ENCODE measurements at regions not wholly inside any gene's neighbourhood (a gene's known extent, or its start where the extent isn't known, plus 50 kb on each side); places are given as distances from the start of the nearest gene placed in this dataset.

GRCh38 chr4:170413951-170414350, 324.2 kb upstream of the AADAT start:
- Histone ChIP-seq H2AFZ (ENCODE audit: low read length) (no peak overlapping the region), H3K36me3 (ENCODE audit: low read depth, low read length) (no peaks in the 10 kb centered on the region), H3K9me3 (ENCODE audit: low read length) (no peaks in the 10 kb centered on the region), H4K20me1 (ENCODE audit: low read length) (no peaks in the 10 kb centered on the region), H3F3A (ENCODE audit: low read length, unreplicated experiment) (no peaks in the 10 kb centered on the region), H3K27me3 (ENCODE audit: low read length) (no peaks in the 10 kb centered on the region), H3K4me3 (ENCODE audit: low read length) (no peak overlapping the region), H3K79me2 (ENCODE audit: low read length) (no peaks in the 10 kb centered on the region), H3K4me1 (ENCODE audit: insufficient read depth, low read length) (peaks cover 13% of the 10 kb centered on the region; the same call in 1 of the 2 replicates), H3K9me2 (replicated peaks; ENCODE audit: low read length) (no peaks in the 10 kb centered on the region), H3K27ac (ENCODE audit: low read length) (no peak overlapping the region), H3K9ac (ENCODE audit: low read length) (no peak overlapping the region), H3K4me2 (ENCODE audit: low read length) (no peak overlapping the region)
- POLR2A ChIA-PET (ENCODE audit: unreplicated experiment) = no interaction called here
- no peak for ATAC-seq
- DNase-seq = no peak
- CTCF ChIA-PET = no interaction called here
- TF ChIP-seq EZH2 (IDR thresholded peaks at IDR 0.05; ENCODE audit: low read length, unreplicated experiment) (no peak), EZH2phosphoT487 (IDR thresholded peaks at IDR 0.05; ENCODE audit: borderline replicate concordance, low read length) (no peak)
- TF ChIP-seq, protein P1, sequence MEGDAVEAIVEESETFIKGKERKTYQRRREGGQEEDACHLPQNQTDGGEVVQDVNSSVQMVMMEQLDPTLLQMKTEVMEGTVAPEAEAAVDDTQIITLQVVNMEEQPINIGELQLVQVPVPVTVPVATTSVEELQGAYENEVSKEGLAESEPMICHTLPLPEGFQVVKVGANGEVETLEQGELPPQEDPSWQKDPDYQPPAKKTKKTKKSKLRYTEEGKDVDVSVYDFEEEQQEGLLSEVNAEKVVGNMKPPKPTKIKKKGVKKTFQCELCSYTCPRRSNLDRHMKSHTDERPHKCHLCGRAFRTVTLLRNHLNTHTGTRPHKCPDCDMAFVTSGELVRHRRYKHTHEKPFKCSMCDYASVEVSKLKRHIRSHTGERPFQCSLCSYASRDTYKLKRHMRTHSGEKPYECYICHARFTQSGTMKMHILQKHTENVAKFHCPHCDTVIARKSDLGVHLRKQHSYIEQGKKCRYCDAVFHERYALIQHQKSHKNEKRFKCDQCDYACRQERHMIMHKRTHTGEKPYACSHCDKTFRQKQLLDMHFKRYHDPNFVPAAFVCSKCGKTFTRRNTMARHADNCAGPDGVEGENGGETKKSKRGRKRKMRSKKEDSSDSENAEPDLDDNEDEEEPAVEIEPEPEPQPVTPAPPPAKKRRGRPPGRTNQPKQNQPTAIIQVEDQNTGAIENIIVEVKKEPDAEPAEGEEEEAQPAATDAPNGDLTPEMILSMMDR (conservative IDR thresholded peaks at IDR 0.05; ENCODE audit: low read depth, low read length) = no peak
- no TSS peak for BruUV-seq (replicated peaks)
- intact Hi-C loops (cut with micrococcal nuclease) = no loop called here

DNA sequence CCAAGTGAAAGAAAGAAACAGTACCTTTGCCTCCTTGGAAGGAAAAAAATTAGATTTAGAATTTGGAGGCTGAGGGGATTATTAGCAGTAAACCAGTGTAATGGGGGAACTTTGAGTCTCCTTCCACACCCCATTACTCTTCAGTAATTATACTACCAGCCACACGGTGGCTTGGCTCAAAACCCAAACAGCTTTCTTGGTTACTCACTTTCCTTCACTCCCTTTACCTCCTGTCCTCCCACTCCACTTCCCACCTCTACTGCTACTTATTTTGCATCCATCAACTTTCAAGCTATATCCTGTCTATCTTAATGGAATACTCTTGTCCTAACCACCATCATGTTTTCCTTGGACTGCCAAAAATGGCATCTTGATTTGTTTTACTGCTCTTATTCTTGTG, 310.6 kb upstream of the AADAT start:
- no peak overlapping the region for H3K9ac ChIP-seq (ENCODE audit: low read length)
- H3K79me2 ChIP-seq (ENCODE audit: low read length) = no peaks in the 10 kb centered on the region
- H3K4me3 ChIP-seq (ENCODE audit: low read length) = no peak overlapping the region
- H3K27ac ChIP-seq (ENCODE audit: low read length) = peak overlapping the region; percentile 68
- TF ChIP-seq EZH2 (IDR thresholded peaks at IDR 0.05; ENCODE audit: low read length, unreplicated experiment) = no peak
- TF ChIP-seq, protein P1 (conservative IDR thresholded peaks at IDR 0.05; ENCODE audit: low read depth, low read length) = 0 out of 2 replicates have a peak, but pooled peaks have one; percentile 31
- peak; percentile 19 for DNase-seq
- H3K9me3 ChIP-seq (ENCODE audit: low read length) = no peaks in the 10 kb centered on the region
- ChIA-PET POLR2A (ENCODE audit: unreplicated experiment) (no interaction called here), CTCF (no interaction called here)
- no peaks in the 10 kb centered on the region for H3K27me3 ChIP-seq (ENCODE audit: low read length)
- peaks cover 26% of the 10 kb centered on the region for H3K4me1 ChIP-seq (ENCODE audit: insufficient read depth, low read length)
- no peaks in the 10 kb centered on the region for H3F3A ChIP-seq (ENCODE audit: low read length, unreplicated experiment)
- peak; percentile 27; the same call in 1 of the 2 replicates for ATAC-seq
- peak overlapping the region; percentile 33; the same call in 1 of the 2 replicates for H3K4me2 ChIP-seq (ENCODE audit: low read length)
- no peak overlapping the region for H2AFZ ChIP-seq (ENCODE audit: low read length)
- H3K36me3 ChIP-seq (ENCODE audit: low read depth, low read length) = no peaks in the 10 kb centered on the region
- no TSS peak for BruUV-seq (replicated peaks)
- no peaks in the 10 kb centered on the region for H3K9me2 ChIP-seq (replicated peaks; ENCODE audit: low read length)
- no peaks in the 10 kb centered on the region for H4K20me1 ChIP-seq (ENCODE audit: low read length)
- intact Hi-C loops (cut with micrococcal nuclease) = no loop called here

DNA sequence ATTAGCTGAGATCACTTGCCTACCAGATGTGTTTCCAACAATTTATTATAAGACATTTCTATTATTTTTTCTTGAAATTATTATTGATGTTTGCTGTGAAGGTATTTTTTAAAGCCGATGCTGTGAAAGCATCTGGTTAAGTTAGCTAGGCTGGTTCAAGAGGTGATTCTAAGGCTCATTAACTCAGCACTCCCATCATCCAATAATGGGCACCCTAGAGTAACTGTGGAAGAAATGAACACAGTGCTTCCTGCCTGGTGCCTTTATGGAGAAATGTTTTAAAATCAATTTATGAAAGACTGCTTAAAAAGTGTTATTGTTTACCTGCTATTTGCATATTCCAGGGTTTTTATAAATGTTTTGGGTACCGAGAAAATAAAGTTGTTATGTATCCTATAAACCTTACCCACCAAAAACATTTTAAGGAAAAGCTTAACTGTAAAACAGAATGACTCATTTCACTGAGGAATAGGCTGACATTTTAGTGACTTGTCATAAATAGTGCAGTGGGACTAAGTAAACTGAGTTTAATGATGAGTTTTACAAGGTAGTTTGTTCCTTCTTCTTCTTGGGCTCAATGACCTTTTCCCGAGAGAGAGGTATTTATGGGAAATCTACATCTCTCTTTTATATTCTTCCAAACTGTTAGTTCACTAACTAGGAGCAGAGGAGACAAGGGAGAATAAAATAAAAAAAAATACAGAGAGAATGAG, 310.0 kb upstream of the AADAT start:
- intact Hi-C loops (cut with micrococcal nuclease) = no loop called here
- H2AFZ ChIP-seq (ENCODE audit: low read length) = no peak overlapping the region

More for the DNA sequence above, 310.0 kb upstream of the AADAT start:
- ChIA-PET POLR2A (ENCODE audit: unreplicated experiment) (no interaction called here), CTCF (no interaction called here)
- no peaks in the 10 kb centered on the region for H3K36me3 ChIP-seq (ENCODE audit: low read depth, low read length)
- H3K4me2 ChIP-seq (ENCODE audit: low read length) = peak overlapping the region; percentile 33; the same call in 1 of the 2 replicates
- no peaks in the 10 kb centered on the region for H4K20me1 ChIP-seq (ENCODE audit: low read length)
- H3K79me2 ChIP-seq (ENCODE audit: low read length) = no peaks in the 10 kb centered on the region
- no peak overlapping the region for H3K9ac ChIP-seq (ENCODE audit: low read length)
- no peaks in the 10 kb centered on the region for H3K27me3 ChIP-seq (ENCODE audit: low read length)
- H3K4me3 ChIP-seq (ENCODE audit: low read length) = no peak overlapping the region
- no peaks in the 10 kb centered on the region for H3K9me3 ChIP-seq (ENCODE audit: low read length)
- TF ChIP-seq EZH2phosphoT487 (IDR thresholded peaks at IDR 0.05; ENCODE audit: borderline replicate concordance, low read length) (no peak), EZH2 (IDR thresholded peaks at IDR 0.05; ENCODE audit: low read length, unreplicated experiment) (no peak)
- TF ChIP-seq, protein P1 (conservative IDR thresholded peaks at IDR 0.05; ENCODE audit: low read depth, low read length) = no peak
- ATAC-seq = peak; percentile 67
- no TSS peak for BruUV-seq (replicated peaks)
- peak; percentile 56 for DNase-seq
- peaks cover 26% of the 10 kb centered on the region for H3K4me1 ChIP-seq (ENCODE audit: insufficient read depth, low read length)
- peak overlapping the region; percentile 68 for H3K27ac ChIP-seq (ENCODE audit: low read length)
- H3F3A ChIP-seq (ENCODE audit: low read length, unreplicated experiment) = no peaks in the 10 kb centered on the region
- H3K9me2 ChIP-seq (replicated peaks; ENCODE audit: low read length) = no peaks in the 10 kb centered on the region
